ENCODE measurements at regions not wholly inside any gene's neighbourhood (a gene's known extent, or its start where the extent isn't known, plus 50 kb on each side); places are given as distances from the start of the nearest gene placed in this dataset.

DNA sequence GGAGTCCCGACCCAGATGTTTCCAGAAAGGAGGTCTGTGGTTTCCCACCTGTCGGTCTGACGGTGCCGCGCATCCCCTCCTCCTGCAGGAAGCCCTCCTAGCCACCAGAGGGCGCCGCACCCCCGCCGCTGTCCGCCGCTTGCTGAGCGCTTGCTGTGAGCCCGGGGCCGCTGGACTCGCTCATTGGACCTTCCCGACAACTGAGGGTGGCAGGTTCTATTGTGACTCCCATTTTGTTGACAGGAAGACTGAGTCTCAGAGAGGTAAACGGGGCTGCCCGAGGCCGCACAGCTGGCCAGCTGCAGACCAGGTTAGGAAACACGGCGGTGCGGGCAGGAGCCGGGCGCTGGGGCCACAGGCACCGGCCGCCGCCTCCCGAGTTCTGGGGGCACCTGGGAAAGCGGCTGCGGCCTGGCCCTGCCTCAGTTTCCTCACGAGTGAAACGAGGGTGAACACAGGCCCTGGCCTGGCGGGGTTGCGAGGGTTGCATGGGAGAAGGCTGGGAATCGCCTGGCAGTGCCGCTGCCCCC lies 191.1 kb upstream of the CIBAR2 start:
- intact Hi-C loops (cut with DNase I; ENCODE audit: low total_unique reads), result no loop called here
- peak; percentile 64 to 88 for DNase-seq
- Histone ChIP-seq H3K4me1 (peaks cover 42 to 77% (median 65%) of the 10 kb centered on the region in 4 donors), H3K9me3 (no peaks in the 10 kb centered on the region), H3K27ac (no peak overlapping the region), H3K4me3 (peak overlapping the region in 2 of 4 donors; percentile 13 to 31), H3K36me3 (no peaks in the 10 kb centered on the region), H3K27me3 (peaks cover 0 to 3% (median 0%) of the 10 kb centered on the region in 3 donors)
- 40 to 60% (median 49%) methylated on average over 24 to 36 of the region's 36 CpGs for WGBS, 5 donors
- TF ChIP-seq POLR2AphosphoS5 (IDR thresholded peaks at IDR 0.05) (no peak), EP300 (IDR thresholded peaks at IDR 0.05) (no peak), POLR2A (IDR thresholded peaks at IDR 0.05) (no peak)
- TF ChIP-seq, protein P1, sequence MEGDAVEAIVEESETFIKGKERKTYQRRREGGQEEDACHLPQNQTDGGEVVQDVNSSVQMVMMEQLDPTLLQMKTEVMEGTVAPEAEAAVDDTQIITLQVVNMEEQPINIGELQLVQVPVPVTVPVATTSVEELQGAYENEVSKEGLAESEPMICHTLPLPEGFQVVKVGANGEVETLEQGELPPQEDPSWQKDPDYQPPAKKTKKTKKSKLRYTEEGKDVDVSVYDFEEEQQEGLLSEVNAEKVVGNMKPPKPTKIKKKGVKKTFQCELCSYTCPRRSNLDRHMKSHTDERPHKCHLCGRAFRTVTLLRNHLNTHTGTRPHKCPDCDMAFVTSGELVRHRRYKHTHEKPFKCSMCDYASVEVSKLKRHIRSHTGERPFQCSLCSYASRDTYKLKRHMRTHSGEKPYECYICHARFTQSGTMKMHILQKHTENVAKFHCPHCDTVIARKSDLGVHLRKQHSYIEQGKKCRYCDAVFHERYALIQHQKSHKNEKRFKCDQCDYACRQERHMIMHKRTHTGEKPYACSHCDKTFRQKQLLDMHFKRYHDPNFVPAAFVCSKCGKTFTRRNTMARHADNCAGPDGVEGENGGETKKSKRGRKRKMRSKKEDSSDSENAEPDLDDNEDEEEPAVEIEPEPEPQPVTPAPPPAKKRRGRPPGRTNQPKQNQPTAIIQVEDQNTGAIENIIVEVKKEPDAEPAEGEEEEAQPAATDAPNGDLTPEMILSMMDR (IDR thresholded peaks at IDR 0.05), result peak in 6 of 7 experiments; percentile 21 to 95 (median 88)

DNA sequence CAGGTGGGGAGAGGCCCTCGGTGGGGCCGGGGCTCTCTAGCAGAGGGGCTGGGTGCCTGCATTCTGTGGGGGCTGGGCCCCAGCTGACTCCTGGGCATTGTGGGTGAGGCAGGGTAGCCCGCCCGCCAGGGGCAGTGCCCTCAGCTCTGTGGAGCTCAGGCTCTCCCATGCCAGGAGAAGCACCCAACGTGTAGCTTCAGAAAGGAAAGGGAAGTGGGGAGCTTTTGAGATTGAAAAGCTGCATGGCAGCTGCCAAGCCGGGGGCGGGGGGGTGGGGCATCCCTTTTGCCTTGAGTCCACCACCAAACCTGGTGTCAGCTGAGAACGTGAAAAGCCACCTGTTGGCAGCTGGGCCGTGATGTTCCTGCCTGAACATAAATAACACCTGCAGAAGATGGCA lies 192.1 kb upstream of the CIBAR2 start:
- DNase-seq, result no peak
- H3K36me3 ChIP-seq, result no peaks in the 10 kb centered on the region
- H3K4me1 ChIP-seq, result peaks cover 42 to 86% (median 69%) of the 10 kb centered on the region in 4 donors
- H3K27ac ChIP-seq, result no peak overlapping the region
- no peaks in the 10 kb centered on the region for H3K9me3 ChIP-seq
- intact Hi-C loops (cut with DNase I; ENCODE audit: low total_unique reads), result no loop called here
- no peak overlapping the region for H3K4me3 ChIP-seq
- 62 to 80% (median 75%) methylated on average over 5 to 9 of the region's 9 CpGs for WGBS, 5 donors
- TF ChIP-seq POLR2A (IDR thresholded peaks at IDR 0.05) (no peak), POLR2AphosphoS5 (IDR thresholded peaks at IDR 0.05) (no peak), EP300 (IDR thresholded peaks at IDR 0.05) (no peak)
- TF ChIP-seq, protein P1 (IDR thresholded peaks at IDR 0.05), result no peak
- H3K27me3 ChIP-seq, result peaks cover 0 to 3% (median 0%) of the 10 kb centered on the region in 3 donors

DNA sequence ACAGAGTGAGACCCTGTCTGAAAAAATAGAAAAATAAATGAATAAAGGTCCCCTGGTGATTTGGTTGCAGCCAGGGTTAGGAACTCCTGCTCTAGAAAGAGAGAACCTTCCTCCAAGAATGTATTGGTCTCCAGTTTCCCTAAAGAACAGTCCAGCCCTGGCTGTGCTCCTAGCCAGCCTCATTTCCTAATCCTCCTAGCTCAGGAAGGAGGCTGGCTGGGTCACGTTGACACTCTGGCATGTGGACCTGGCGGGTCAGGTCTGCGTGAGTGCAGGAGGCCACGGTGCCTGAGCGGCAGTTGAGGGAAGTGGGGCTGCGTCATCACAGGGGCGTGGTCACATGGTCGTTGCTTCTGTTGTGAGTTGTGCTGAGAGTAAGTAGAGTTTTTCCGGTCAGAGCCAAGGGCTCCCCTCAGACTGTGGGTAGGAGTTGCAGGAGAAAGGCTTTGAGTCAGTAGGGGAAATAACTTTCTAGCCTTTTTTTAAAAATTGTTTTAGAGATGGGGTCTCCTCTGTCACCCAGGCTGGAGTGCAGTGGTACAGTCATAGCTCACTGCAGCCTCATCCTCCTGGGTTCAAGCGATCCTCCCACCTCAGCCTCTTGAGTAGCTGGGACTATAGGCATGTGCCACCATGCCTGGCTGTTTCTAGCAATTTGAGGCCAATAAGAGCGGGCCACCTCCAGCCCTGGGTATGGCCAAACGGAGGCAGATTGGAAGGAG lies 194.0 kb upstream of the CIBAR2 start:
- Histone ChIP-seq H3K27me3 (peaks cover 0 to 3% (median 0%) of the 10 kb centered on the region in 3 donors), H3K36me3 (no peaks in the 10 kb centered on the region), H3K4me3 (no peak overlapping the region), H3K4me1 (peaks cover 57 to 98% (median 79%) of the 10 kb centered on the region in 4 donors), H3K27ac (peak overlapping the region; percentile 15 to 72 (median 62)), H3K9me3 (no peaks in the 10 kb centered on the region)
- WGBS, 5 donors, result 19 to 28% (median 26%) methylated on average over 12 of the region's 12 CpGs
- intact Hi-C loops (cut with DNase I; ENCODE audit: low total_unique reads), result no loop called here
- DNase-seq, result peak; percentile 93 to 94
- TF ChIP-seq POLR2AphosphoS5 (IDR thresholded peaks at IDR 0.05) (peak; percentile 54 to 83 (median 80)), EP300 (IDR thresholded peaks at IDR 0.05) (no peak)

DNA sequence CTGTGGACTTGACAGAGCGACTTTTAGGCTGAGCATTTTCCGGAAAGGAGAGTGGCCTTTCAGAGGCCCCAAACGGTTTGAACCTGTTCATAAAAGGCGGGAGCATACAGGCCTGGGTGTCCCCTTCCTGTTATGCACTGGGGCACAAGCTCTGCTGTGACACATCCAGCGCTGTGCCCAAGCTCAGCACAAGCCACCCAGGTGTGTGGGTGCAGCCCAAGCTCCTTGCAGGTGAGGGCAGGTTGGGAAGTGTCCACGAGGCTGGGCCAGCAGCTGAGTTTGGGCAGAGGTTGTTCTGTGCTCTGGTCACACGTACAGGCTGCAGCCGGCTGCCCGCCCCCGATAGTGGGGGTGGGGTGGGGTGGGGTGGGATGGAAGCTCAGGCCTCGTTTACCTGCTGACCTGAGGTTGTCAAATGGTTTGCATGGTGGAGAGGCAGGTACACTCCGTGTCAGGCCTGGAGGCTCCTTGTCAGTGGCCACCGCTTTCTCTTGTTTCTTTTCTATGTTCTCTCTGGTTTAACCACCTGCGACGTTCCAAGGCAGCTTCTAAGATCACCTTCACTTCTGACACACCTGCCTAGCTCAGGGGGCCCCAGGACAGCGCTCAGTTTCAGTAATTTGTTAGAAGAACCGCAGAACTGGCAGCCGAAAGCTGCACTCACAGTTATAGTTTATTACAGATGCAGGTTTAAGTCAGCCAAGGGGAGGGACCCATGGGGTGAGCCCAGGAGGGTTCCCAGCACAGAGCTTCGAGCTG lies 194.7 kb upstream of the CIBAR2 start:
- intact Hi-C loops (cut with DNase I; ENCODE audit: low total_unique reads), result no loop called here
- peaks cover 50 to 96% (median 77%) of the 10 kb centered on the region in 4 donors for H3K4me1 ChIP-seq

More for the DNA sequence above, 194.7 kb upstream of the CIBAR2 start:
- Histone ChIP-seq H3K27me3 (peaks cover 0 to 3% (median 0%) of the 10 kb centered on the region in 3 donors), H3K9me3 (no peaks in the 10 kb centered on the region), H3K4me3 (no peak overlapping the region), H3K36me3 (no peaks in the 10 kb centered on the region), H3K27ac (peak overlapping the region; percentile 5 to 72 (median 62))
- 72 to 80% (median 76%) methylated on average over 15 to 19 of the region's 19 CpGs for WGBS, 5 donors
- TF ChIP-seq POLR2AphosphoS5 (IDR thresholded peaks at IDR 0.05) (no peak), EP300 (IDR thresholded peaks at IDR 0.05) (no peak), POLR2A (IDR thresholded peaks at IDR 0.05) (no peak)
- TF ChIP-seq, protein P1 (IDR thresholded peaks at IDR 0.05), result no peak
- DNase-seq, result no peak
